ENCODE measurements at regions not wholly inside any gene's neighbourhood (a gene's known extent, or its start where the extent isn't known, plus 50 kb on each side); places are given as distances from the start of the nearest gene placed in this dataset.

DNA sequence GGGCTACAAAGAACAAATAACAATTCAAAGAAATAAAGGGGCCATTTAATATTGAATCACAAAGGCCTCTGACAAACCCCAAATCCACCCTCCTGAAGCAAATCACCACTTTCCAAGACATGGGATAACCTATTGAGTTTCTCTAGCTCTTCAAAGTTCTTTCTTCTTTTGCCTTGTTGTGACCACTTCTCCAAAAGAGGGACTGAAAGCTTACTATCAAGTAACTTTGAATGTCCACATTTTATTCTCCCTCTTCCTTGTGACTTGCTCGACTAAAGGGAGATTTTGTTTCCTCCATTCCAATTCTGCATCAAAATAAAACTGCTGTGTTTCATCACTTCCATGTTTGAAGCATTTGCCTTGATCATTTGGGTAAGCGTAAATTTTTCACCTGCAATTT, 166.6 kb upstream of the SLC7A11 start:
- in situ Hi-C loops (cut with MboI; ENCODE audit: low sequenced_read_pairs, unreplicated experiment): no loop called here
- TF ChIP-seq, protein P1, sequence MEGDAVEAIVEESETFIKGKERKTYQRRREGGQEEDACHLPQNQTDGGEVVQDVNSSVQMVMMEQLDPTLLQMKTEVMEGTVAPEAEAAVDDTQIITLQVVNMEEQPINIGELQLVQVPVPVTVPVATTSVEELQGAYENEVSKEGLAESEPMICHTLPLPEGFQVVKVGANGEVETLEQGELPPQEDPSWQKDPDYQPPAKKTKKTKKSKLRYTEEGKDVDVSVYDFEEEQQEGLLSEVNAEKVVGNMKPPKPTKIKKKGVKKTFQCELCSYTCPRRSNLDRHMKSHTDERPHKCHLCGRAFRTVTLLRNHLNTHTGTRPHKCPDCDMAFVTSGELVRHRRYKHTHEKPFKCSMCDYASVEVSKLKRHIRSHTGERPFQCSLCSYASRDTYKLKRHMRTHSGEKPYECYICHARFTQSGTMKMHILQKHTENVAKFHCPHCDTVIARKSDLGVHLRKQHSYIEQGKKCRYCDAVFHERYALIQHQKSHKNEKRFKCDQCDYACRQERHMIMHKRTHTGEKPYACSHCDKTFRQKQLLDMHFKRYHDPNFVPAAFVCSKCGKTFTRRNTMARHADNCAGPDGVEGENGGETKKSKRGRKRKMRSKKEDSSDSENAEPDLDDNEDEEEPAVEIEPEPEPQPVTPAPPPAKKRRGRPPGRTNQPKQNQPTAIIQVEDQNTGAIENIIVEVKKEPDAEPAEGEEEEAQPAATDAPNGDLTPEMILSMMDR (IDR thresholded peaks at IDR 0.05; ENCODE audit: borderline replicate concordance, control extremely low read depth, extremely low read depth, insufficient read depth, missing control alignments): no peak
- no peak for DNase-seq (ENCODE audit: low spot score)

DNA sequence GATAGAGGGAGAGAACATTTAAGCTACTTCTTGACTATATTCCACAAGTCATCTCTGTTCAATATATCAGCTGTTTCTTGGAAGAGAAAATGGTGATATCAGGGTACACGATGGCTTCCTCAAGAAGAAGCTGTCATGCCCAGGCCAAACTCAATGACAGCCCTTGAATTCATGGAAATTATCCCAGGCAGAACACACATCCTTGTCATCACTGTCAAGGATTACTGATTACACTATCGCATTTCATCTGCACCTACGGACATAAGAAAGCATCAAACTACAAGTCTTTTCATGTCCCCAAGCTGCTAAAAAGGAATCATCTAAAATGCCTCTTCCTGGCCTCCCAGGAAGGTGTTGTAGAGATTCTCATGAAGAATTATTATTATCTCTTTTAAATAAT, 165.2 kb upstream of the SLC7A11 start:
- in situ Hi-C loops (cut with MboI; ENCODE audit: low sequenced_read_pairs, unreplicated experiment): no loop called here
- TF ChIP-seq, protein P1 (IDR thresholded peaks at IDR 0.05; ENCODE audit: borderline replicate concordance, control extremely low read depth, extremely low read depth, insufficient read depth, missing control alignments): no peak
- DNase-seq (ENCODE audit: low spot score): no peak

DNA sequence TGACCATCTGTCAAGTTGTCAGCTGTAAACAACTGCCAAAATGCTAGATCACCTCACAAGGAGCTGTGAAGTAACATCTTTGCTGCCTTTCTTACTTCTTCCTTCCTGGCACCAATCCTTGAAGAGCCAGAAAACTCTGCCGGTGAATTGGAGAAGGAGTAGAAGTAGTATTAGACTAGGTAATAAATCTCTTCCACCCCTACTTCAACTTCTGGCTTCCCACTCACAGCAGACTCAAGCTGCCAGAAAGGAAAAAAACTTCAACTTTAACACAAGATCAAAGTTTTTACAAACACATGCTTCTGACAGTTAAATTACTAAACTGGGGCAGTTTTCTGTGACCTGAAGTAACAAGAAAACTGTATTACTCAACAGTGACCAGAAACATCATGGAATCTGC, 164.7 kb upstream of the SLC7A11 start:
- no peak for DNase-seq (ENCODE audit: low spot score)
- in situ Hi-C loops (cut with MboI; ENCODE audit: low sequenced_read_pairs, unreplicated experiment): no loop called here
- TF ChIP-seq, protein P1 (IDR thresholded peaks at IDR 0.05; ENCODE audit: borderline replicate concordance, control extremely low read depth, extremely low read depth, insufficient read depth, missing control alignments): no peak

DNA sequence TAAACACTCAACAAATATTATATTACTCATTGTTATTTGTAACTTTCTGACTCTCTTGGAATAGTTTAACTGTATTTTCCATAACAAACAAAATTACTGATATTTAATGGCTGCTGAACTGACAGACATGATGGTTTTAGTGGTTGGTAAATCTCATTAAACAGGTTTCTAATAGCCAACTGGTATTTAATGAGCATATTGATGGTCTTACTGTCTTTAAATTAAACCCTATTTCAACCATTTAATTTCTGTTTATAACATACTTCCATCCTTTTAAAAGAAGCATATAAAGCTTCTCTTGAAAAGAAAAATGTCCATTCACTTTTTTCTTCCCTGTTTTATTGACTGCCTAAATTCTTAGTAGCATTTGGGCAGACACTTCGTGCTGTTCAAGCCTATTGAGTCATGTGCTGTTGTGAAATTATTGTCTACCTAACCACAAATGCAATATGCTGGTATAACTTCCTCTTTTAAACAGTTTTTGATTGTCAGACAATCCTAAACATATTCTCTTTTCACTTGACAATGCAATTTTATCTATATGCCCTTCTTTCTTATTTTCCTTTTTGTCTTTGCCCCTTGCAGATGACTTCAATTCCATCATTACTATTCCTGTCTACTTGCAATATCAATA, 163.9 kb upstream of the SLC7A11 start:
- DNase-seq (ENCODE audit: low spot score): peak; percentile 15
- TF ChIP-seq, protein P1 (IDR thresholded peaks at IDR 0.05; ENCODE audit: borderline replicate concordance, control extremely low read depth, extremely low read depth, insufficient read depth, missing control alignments): no peak
- in situ Hi-C loops (cut with MboI; ENCODE audit: low sequenced_read_pairs, unreplicated experiment): no loop called here

DNA sequence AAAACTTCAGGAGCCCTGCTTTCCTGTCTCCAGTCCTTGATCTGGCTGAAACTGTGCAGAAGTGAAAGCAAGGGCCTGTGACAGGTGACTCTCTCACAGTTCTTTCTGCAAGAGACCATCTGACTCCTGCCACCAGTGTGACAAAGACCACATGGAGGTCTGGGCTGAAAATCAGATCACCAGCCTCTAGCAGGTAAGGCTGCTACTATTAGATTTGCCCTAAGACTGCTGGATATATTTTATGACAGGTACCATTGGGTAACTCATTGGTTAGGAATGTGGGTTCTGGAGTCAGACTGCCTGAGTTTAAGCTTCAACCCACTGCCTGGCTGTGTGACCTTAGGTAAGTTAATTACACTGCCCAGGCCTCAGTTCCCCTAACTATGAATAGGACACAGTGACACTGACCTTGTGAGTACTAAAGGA, 163.3 kb upstream of the SLC7A11 start:
- in situ Hi-C loops (cut with MboI; ENCODE audit: low sequenced_read_pairs, unreplicated experiment): no loop called here
- TF ChIP-seq, protein P1 (IDR thresholded peaks at IDR 0.05; ENCODE audit: borderline replicate concordance, control extremely low read depth, extremely low read depth, insufficient read depth, missing control alignments): no peak
- peak; percentile 11 for DNase-seq (ENCODE audit: low spot score)

DNA sequence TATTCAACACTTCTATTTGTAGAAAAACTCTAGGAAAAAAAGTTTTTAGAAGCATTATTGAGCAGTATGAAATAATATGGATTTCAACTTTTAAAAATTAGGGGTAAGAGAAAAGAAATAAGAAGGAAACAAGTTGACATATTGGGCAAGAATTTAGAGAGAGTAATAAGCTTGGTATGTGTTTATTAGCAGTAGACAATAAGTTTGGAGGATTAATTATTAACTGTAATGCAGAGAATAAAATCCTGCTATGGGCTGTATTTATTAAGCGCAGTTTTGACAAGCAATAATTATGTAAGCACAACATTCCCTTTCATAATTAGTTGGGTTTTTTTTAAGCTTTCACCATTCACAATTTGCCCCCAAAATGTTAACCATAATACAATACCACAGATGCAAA, 162.7 kb upstream of the SLC7A11 start:
- in situ Hi-C loops (cut with MboI; ENCODE audit: low sequenced_read_pairs, unreplicated experiment): no loop called here
- TF ChIP-seq, protein P1 (IDR thresholded peaks at IDR 0.05; ENCODE audit: borderline replicate concordance, control extremely low read depth, extremely low read depth, insufficient read depth, missing control alignments): no peak
- DNase-seq (ENCODE audit: low spot score): no peak

All from GM13976 (cell line).